Adrenal gland (tissue), 5 donors: ENCODE measurements at regions not wholly inside any gene's neighbourhood (a gene's known extent, or its start where the extent isn't known, plus 50 kb on each side); places are given as distances from the start of the nearest gene placed in this dataset.

ENCODE experiments used
- POLR2A ChIP-seq, 2 donors: fragments of 450-650 bp; IDR thresholded peaks; one replicate each; pipeline ENCODE4 v1.6.1; 2017; ENCODE audit warnings: antibody characterized with exemption in 2 of 2, mild to moderate bottlenecking in 2 of 2, moderate library complexity in 1 of 2
- TF ChIP-seq, protein P1 (sequence below), 6 experiments: fragments of 450-650 bp in 4 of 6; fragments of 200-600 bp in 2 of 6; sonication (generic) in 1 of 6; IDR thresholded peaks; 1 replicate in 5 of 6; 2 replicates in 1 of 6; pipeline versions ENCODE4 v1.5.1 to v1.8.0; 2016 to 2021; ENCODE audit warnings: antibody characterized with exemption in 6 of 6, mild to moderate bottlenecking in 2 of 6, moderate library complexity in 1 of 6
- donor health status: DM: no; HTN: no; CAD: no.

DNA sequence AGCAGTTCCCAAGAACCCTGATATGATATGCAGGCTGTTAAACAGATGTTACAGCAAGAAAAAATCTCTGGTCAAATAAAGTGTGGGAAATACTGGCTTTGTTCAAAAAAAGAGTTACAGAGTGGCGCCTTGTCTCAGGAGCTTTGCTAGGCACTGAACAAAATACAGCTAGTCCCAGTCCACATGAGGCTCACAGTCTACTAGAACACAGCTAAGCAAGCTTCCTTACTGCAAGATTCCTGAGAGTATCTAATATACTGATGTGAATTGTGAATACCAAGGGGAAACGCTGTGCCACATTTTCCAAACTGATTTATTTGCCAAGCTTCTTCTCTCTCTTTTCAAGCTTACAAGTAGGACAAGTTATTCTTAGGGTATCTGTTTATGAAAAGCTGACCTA lies 188.8 kb upstream of the NABP1 start:
- TF ChIP-seq, protein P1, sequence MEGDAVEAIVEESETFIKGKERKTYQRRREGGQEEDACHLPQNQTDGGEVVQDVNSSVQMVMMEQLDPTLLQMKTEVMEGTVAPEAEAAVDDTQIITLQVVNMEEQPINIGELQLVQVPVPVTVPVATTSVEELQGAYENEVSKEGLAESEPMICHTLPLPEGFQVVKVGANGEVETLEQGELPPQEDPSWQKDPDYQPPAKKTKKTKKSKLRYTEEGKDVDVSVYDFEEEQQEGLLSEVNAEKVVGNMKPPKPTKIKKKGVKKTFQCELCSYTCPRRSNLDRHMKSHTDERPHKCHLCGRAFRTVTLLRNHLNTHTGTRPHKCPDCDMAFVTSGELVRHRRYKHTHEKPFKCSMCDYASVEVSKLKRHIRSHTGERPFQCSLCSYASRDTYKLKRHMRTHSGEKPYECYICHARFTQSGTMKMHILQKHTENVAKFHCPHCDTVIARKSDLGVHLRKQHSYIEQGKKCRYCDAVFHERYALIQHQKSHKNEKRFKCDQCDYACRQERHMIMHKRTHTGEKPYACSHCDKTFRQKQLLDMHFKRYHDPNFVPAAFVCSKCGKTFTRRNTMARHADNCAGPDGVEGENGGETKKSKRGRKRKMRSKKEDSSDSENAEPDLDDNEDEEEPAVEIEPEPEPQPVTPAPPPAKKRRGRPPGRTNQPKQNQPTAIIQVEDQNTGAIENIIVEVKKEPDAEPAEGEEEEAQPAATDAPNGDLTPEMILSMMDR (IDR thresholded peaks at IDR 0.05) = no peak
- TF ChIP-seq POLR2A (IDR thresholded peaks at IDR 0.05) = no peak
